GM23338 (cell line): ENCODE measurements at regions not wholly inside any gene's neighbourhood (a gene's known extent, or its start where the extent isn't known, plus 50 kb on each side); places are given as distances from the start of the nearest gene placed in this dataset.

ENCODE experiments used
- CREB1 ChIP-seq: fragments of 250-450 bp; sonication (Bioruptor Pico); IDR thresholded peaks from 2 replicates; pipeline ENCODE4 v1.5.0; 2020; ENCODE audit warnings: low read depth, mild to moderate bottlenecking, moderate library complexity
- CTCF ChIP-seq, 2 experiments: fragments of 200-600 bp in 1 of 2; sonication (generic) in 1 of 2; conservative IDR thresholded peaks; 2 replicates each; pipeline versions ENCODE4 v1.5.1 to v1.6.1; 2016 to 2017; ENCODE audit warnings: antibody characterized with exemption in 2 of 2, low read depth in 2 of 2, mild to moderate bottlenecking in 2 of 2, moderate library complexity in 1 of 2
- EZH2 ChIP-seq: fragments of 200-600 bp; sonication (generic); IDR thresholded peaks from one replicate; pipeline ENCODE4 v1.8.0; 2017; ENCODE audit warnings: antibody characterized with exemption, mild to moderate bottlenecking, low read depth; ENCODE audit not compliant: unreplicated experiment
- EZH2phosphoT487 ChIP-seq: fragments of 200-600 bp; sonication (generic); IDR thresholded peaks from one replicate; pipeline ENCODE4 v1.8.1; 2018; ENCODE audit warnings: antibody characterized with exemption; ENCODE audit not compliant: unreplicated experiment
- JUNB ChIP-seq: IDR thresholded peaks from one replicate; pipeline ENCODE4 v1.6.1; 2016; ENCODE audit warnings: antibody characterized with exemption; ENCODE audit not compliant: unreplicated experiment
- POLR2AphosphoS5 ChIP-seq: IDR thresholded peaks from 2 replicates; pipeline ENCODE4 v1.6.1; 2016; ENCODE audit warnings: antibody characterized with exemption, low read depth
- REST ChIP-seq: IDR thresholded peaks from one replicate; pipeline ENCODE4 v1.6.1; 2018; ENCODE audit warnings: antibody characterized with exemption; ENCODE audit not compliant: unreplicated experiment
- STAT1 ChIP-seq: IDR thresholded peaks from one replicate; pipeline ENCODE4 v1.6.1; 2016; ENCODE audit warnings: antibody characterized with exemption; ENCODE audit not compliant: unreplicated experiment
- ZNF114 ChIP-seq: fragments of 250-450 bp; sonication (Bioruptor Pico); IDR thresholded peaks from 2 replicates; pipeline ENCODE4 v1.5.0; 2020; ENCODE audit warnings: mild to moderate bottlenecking, moderate library complexity
- ZNF331 ChIP-seq: fragments of 250-450 bp; sonication (Bioruptor Pico); IDR thresholded peaks from 2 replicates; pipeline ENCODE4 v1.5.0; 2020; ENCODE audit warnings: low read depth, mild to moderate bottlenecking, moderate library complexity

GRCh38 chr4:164529486-164529885, 224.4 kb upstream of the SMIM31 start:
- no peak for TF ChIP-seq CTCF (conservative IDR thresholded peaks at IDR 0.05; ENCODE audit: low read depth in 2 of 2)
- no peak for TF ChIP-seq POLR2AphosphoS5
- no peak for TF ChIP-seq EZH2
- TF ChIP-seq EZH2phosphoT487 = no peak
- TF ChIP-seq CREB1 (CRISPR knock-in tag) = no peak
- no peak for TF ChIP-seq JUNB
- no peak for TF ChIP-seq REST
- TF ChIP-seq ZNF114 (CRISPR knock-in tag) = no peak
- no peak for TF ChIP-seq ZNF331 (CRISPR knock-in tag)
- no peak for TF ChIP-seq STAT1
